Endothelial cell of umbilical vein (primary cell): ENCODE measurements at regions not wholly inside any gene's neighbourhood (a gene's known extent, or its start where the extent isn't known, plus 50 kb on each side); places are given as distances from the start of the nearest gene placed in this dataset.

Experiments used
- BruUV-seq: library from RNA; stranded (reverse); fragments of 400-500 nt; replicated peaks from 2 replicates; lab custom pipeline; 2021; lab: Mats Ljungman, UMichigan
- CTCF ChIA-PET: fragments of 300-600, 350-600 bp; sonication (Branson Sonifier 250); formaldehyde crosslinking; loops from one replicate; lab custom pipeline; 2021; ENCODE audit warnings: antibody characterized with exemption, inconsistent platforms; lab: Charles Lee
- POLR2A ChIA-PET: fragments of 300-600, 350-600 bp; sonication (Branson Sonifier 250); formaldehyde crosslinking; loops from one replicate; lab custom pipeline; 2021; ENCODE audit warnings: antibody characterized with exemption, inconsistent platforms; lab: Charles Lee
- DNase-seq: peaks from one replicate; pipeline ENCODE4 v3.0.0-alpha.2; 2011; ENCODE audit warnings: low read depth, low spot score
- FAIRE-seq: peaks from 2 replicates; lab custom pipeline; 2011; peaks lifted over from hg19 to GRCh38; lab: Jason Lieb, UNC
- H2AFZ ChIP-seq: 2 replicates; pipeline ENCODE4 v1.6.0; 2012; ENCODE audit warnings: low read depth, low read length, control low read depth, inconsistent platforms
- H3K27ac ChIP-seq: 2 replicates; pipeline ENCODE4 v1.5.1; 2011; ENCODE audit warnings: low read depth, mild to moderate bottlenecking, control low read depth, low read length, moderate library complexity; ENCODE audit not compliant: insufficient read depth
- H3K27me3 ChIP-seq, 2 experiments: 2 replicates each; pipeline versions ENCODE4 v1.6.0 to v1.6.1; 2011; ENCODE audit warnings: low read length in 2 of 2, mixed read lengths in 1 of 2; ENCODE audit not compliant: control insufficient read depth in 2 of 2, insufficient read depth in 2 of 2
- H3K36me3 ChIP-seq, 2 experiments: 2 replicates in 1 of 2; 3 replicates in 1 of 2; pipeline ENCODE4 v1.5.1; 2011; ENCODE audit warnings: low read length in 2 of 2, mild to moderate bottlenecking in 1 of 2, moderate library complexity in 1 of 2; ENCODE audit not compliant: control insufficient read depth in 2 of 2, insufficient read depth in 2 of 2; ENCODE audit errors: extremely low read depth in 1 of 2
- H3K4me1 ChIP-seq: 3 replicates; pipeline ENCODE4 v1.5.1; 2011; ENCODE audit warnings: mild to moderate bottlenecking, low read length; ENCODE audit not compliant: control insufficient read depth, insufficient read depth; ENCODE audit errors: extremely low read depth
- H3K4me2 ChIP-seq: 2 replicates; pipeline ENCODE4 v1.6.1; 2011; ENCODE audit warnings: low read length, control low read depth, mixed read lengths; ENCODE audit not compliant: insufficient read depth
- H3K4me3 ChIP-seq, 3 experiments: fragments of 200-600 bp in 1 of 3; sonication (generic), shearing (Covaris generic) in 1 of 3; replicated peaks in 1 of 3; 2 replicates each; pipeline ENCODE4 v1.5.1; 2011 to 2016; ENCODE audit warnings: control low read depth in 3 of 3, low read length in 3 of 3, mild to moderate bottlenecking in 2 of 3, inconsistent platforms in 1 of 3, low read depth in 1 of 3, moderate library complexity in 1 of 3; ENCODE audit not compliant: insufficient read depth in 1 of 3
- H3K79me2 ChIP-seq: 2 replicates; pipeline ENCODE4 v1.6.0; 2012; ENCODE audit warnings: low read length, inconsistent platforms; ENCODE audit not compliant: control insufficient read depth, insufficient read depth
- H3K9ac ChIP-seq: replicated peaks from 2 replicates; pipeline ENCODE3; 2011; ENCODE audit warnings: low read length, control low read depth; ENCODE audit not compliant: insufficient read depth; ENCODE audit errors: extremely low read depth
- H3K9me1 ChIP-seq: replicated peaks from 3 replicates; pipeline ENCODE4 v1.6.0; 2011; ENCODE audit warnings: mild to moderate bottlenecking, low read length; ENCODE audit not compliant: control insufficient read depth, insufficient read depth; ENCODE audit errors: extremely low read depth
- H3K9me3 ChIP-seq: replicated peaks from 2 replicates; pipeline ENCODE4 v1.5.1; 2012; ENCODE audit warnings: low read length, inconsistent platforms; ENCODE audit not compliant: control insufficient read depth, insufficient read depth
- H4K20me1 ChIP-seq: replicated peaks from 2 replicates; pipeline ENCODE3; 2011; ENCODE audit warnings: mild to moderate bottlenecking, low read length; ENCODE audit not compliant: control insufficient read depth, insufficient read depth; ENCODE audit errors: extremely low read depth
- EZH2 ChIP-seq: IDR thresholded peaks from 2 replicates; pipeline ENCODE4 v1.6.1; 2012; ENCODE audit warnings: borderline replicate concordance, low read depth, mild to moderate bottlenecking, moderate library complexity, low read length, inconsistent platforms; ENCODE audit not compliant: severe bottlenecking
- FOS ChIP-seq: IDR thresholded peaks from 2 replicates; pipeline ENCODE4 v1.6.1; 2011; ENCODE audit warnings: mild to moderate bottlenecking, low read length, moderate library complexity, borderline replicate concordance; ENCODE audit not compliant: insufficient read depth
- GATA2 ChIP-seq: IDR thresholded peaks from 2 replicates; pipeline ENCODE4 v1.7.0; 2011; ENCODE audit warnings: low read depth, mild to moderate bottlenecking, moderate library complexity, mixed read lengths, low read length; ENCODE audit not compliant: insufficient read length, insufficient read depth
- JUN ChIP-seq: IDR thresholded peaks from 2 replicates; pipeline ENCODE4 v1.6.1; 2011; ENCODE audit warnings: borderline replicate concordance, low read depth; ENCODE audit not compliant: insufficient read length, insufficient read depth
- MYC ChIP-seq: IDR thresholded peaks from one replicate; pipeline ENCODE4 v1.6.1; 2011; ENCODE audit warnings: mild to moderate bottlenecking, low read depth, low read length
- POLR2A ChIP-seq: IDR thresholded peaks from 2 replicates; pipeline ENCODE4 v1.6.1; 2012; ENCODE audit warnings: low read depth, mild to moderate bottlenecking, control low read depth, low read length
- POLR2AphosphoS5 ChIP-seq: IDR thresholded peaks from 2 replicates; pipeline ENCODE4 v1.6.1; 2012; ENCODE audit warnings: low read depth, mild to moderate bottlenecking, control low read depth, low read length, moderate library complexity; ENCODE audit not compliant: insufficient read depth
- dilution Hi-C: fragments of 300-500 bp; cut with MboI; formaldehyde crosslinking; loops from one replicate; pipeline ENCODE4 v1.15.0; 2019; ENCODE audit warnings: low sequenced_read_pairs; ENCODE audit not compliant: extremely low pct_ligation_motif_present
- intact Hi-C: fragments of 100-400 bp; cut with micrococcal nuclease; formaldehyde crosslinking; loops from one replicate; pipeline ENCODE4 v1.10.0; 2022
- TF ChIP-seq, protein P1 (sequence below), 2 donors: IDR thresholded peaks; 1 replicate in 1 of 2; 2 replicates in 1 of 2; pipeline ENCODE4 v1.5.1; 2011; ENCODE audit warnings: low read length in 2 of 2, mild to moderate bottlenecking in 2 of 2, moderate library complexity in 2 of 2, control low read depth in 1 of 2, inconsistent platforms in 1 of 2, low read depth in 1 of 2; ENCODE audit not compliant: insufficient read depth in 1 of 2; ENCODE audit errors: extremely low read depth in 1 of 2
- TF ChIP-seq, protein P2 (sequence below): IDR thresholded peaks from 2 replicates; pipeline ENCODE4 v1.6.1; 2011; ENCODE audit not compliant: insufficient read depth, insufficient read length

DNA sequence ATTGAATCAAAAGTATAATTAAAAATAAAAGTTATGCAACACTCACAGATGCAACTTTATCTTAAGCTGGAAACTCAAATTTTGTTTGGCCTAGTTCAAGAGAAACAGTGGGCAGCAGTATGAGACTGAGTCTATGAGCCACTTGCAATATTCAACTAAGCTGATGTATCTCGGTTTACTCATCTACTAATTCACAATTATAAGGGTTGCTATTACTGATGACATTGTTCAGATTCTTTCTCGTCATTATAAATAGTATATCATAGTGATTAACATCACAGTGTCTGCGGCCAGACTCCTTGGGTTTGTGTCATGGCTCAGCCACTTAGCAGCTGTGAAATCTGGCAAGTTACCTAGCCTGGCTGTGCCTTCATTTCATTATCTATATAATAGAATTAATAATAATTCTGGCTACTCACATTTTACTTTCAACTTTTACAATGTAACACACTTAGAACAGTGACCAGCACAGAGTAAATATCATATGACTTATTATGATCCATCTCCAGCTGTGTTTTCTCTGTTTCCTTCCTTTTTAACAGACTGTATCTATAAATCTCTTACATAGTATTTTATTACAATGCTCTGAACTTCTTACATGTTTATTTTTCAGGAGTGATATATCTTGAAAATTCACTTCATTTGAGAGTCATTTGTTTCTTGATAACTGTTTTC is 194.3 kb upstream of the RGS18 start:
- Histone ChIP-seq H3K79me2 (no peaks in the 10 kb centered on the region), H3K9me3 (no peaks in the 10 kb centered on the region), H3K9ac (no peak overlapping the region), H3K36me3 (no peaks in the 10 kb centered on the region), H4K20me1 (no peaks in the 10 kb centered on the region), H3K27me3 (no peaks in the 10 kb centered on the region), H3K27ac (no peak overlapping the region), H3K4me3 (no peak overlapping the region), H3K4me2 (no peak overlapping the region), H3K4me1 (peaks cover 2% of the 10 kb centered on the region), H2AFZ (peak overlapping the region; percentile 45), H3K9me1 (no peaks in the 10 kb centered on the region)
- no peak for FAIRE-seq
- no TSS peak for BruUV-seq
- ChIA-PET CTCF (interaction anchor here (1.2 kb wide), 1 partner anchor 9 kb away, joined by 3 read pairs; no protein-coding TSS in a partner anchor), POLR2A (no interaction called here)
- dilution Hi-C loops (no loop called here), intact Hi-C loops (no loop called here)
- peak; percentile 53 for DNase-seq
- TF ChIP-seq FOS, result no peak
- TF ChIP-seq JUN, result no peak
- no peak for TF ChIP-seq POLR2A
- TF ChIP-seq, protein P1, sequence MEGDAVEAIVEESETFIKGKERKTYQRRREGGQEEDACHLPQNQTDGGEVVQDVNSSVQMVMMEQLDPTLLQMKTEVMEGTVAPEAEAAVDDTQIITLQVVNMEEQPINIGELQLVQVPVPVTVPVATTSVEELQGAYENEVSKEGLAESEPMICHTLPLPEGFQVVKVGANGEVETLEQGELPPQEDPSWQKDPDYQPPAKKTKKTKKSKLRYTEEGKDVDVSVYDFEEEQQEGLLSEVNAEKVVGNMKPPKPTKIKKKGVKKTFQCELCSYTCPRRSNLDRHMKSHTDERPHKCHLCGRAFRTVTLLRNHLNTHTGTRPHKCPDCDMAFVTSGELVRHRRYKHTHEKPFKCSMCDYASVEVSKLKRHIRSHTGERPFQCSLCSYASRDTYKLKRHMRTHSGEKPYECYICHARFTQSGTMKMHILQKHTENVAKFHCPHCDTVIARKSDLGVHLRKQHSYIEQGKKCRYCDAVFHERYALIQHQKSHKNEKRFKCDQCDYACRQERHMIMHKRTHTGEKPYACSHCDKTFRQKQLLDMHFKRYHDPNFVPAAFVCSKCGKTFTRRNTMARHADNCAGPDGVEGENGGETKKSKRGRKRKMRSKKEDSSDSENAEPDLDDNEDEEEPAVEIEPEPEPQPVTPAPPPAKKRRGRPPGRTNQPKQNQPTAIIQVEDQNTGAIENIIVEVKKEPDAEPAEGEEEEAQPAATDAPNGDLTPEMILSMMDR (IDR thresholded peaks at IDR 0.05; ENCODE audit: extremely low read depth in 1 of 2, insufficient read depth in 1 of 2, low read depth in 1 of 2, low read length in 2 of 2), result no peak
- no peak for TF ChIP-seq POLR2AphosphoS5
- TF ChIP-seq GATA2, result no peak
- TF ChIP-seq EZH2, result no peak
- TF ChIP-seq, protein P2, sequence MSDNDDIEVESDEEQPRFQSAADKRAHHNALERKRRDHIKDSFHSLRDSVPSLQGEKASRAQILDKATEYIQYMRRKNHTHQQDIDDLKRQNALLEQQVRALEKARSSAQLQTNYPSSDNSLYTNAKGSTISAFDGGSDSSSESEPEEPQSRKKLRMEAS, result no peak
- TF ChIP-seq MYC, result no peak
